Neuronal stem cell (in vitro differentiated cells): ENCODE measurements at regions not wholly inside any gene's neighbourhood (a gene's known extent, or its start where the extent isn't known, plus 50 kb on each side); places are given as distances from the start of the nearest gene placed in this dataset.

Experiments used
- DNase-seq: peaks from one replicate; pipeline ENCODE4 v3.0.0-alpha.2; 2013; ENCODE audit warnings: low spot score
- H2AFZ ChIP-seq: one replicate; pipeline ENCODE4 v1.6.1; 2013; ENCODE audit warnings: mild to moderate bottlenecking, low read length, inconsistent platforms
- H2AK5ac ChIP-seq: 2 replicates; pipeline ENCODE4 v1.6.1; 2013; ENCODE audit warnings: low read depth, mild to moderate bottlenecking, inconsistent platforms, low read length, moderate library complexity, mixed read lengths
- H2BK120ac ChIP-seq: 2 replicates; pipeline ENCODE4 v1.6.1; 2013; ENCODE audit warnings: low read depth, mild to moderate bottlenecking, inconsistent platforms, low read length, moderate library complexity, mixed read lengths
- H2BK12ac ChIP-seq: one replicate; pipeline ENCODE4 v1.6.1; 2013; ENCODE audit warnings: low read length, inconsistent platforms
- H2BK15ac ChIP-seq: 2 replicates; pipeline ENCODE4 v1.6.1; 2013; ENCODE audit warnings: mild to moderate bottlenecking, low read length, inconsistent platforms, mixed read lengths
- H2BK5ac ChIP-seq: one replicate; pipeline ENCODE4 v1.6.1; 2013; ENCODE audit warnings: inconsistent platforms, mild to moderate bottlenecking, low read length, moderate library complexity
- H3K14ac ChIP-seq: one replicate; pipeline ENCODE4 v1.6.1; 2013; ENCODE audit warnings: low read length, inconsistent platforms
- H3K18ac ChIP-seq: 2 replicates; pipeline ENCODE4 v1.6.1; 2013; ENCODE audit warnings: low read length, inconsistent platforms
- H3K23ac ChIP-seq: 2 replicates; pipeline ENCODE4 v1.6.1; 2013; ENCODE audit warnings: low read depth, mild to moderate bottlenecking, mixed read lengths, low read length, inconsistent platforms; ENCODE audit not compliant: poor library complexity
- H3K27ac ChIP-seq: replicated peaks from 3 replicates; pipeline ENCODE4 v1.5.1; 2013; ENCODE audit warnings: low read length, inconsistent platforms
- H3K27me3 ChIP-seq, 3 experiments: 2 replicates each; pipeline ENCODE4 v1.6.1; 2013; ENCODE audit warnings: low read length in 3 of 3, mild to moderate bottlenecking in 2 of 3, inconsistent platforms in 1 of 3, low read depth in 1 of 3, mixed read lengths in 1 of 3, moderate library complexity in 1 of 3; ENCODE audit not compliant: control insufficient read depth in 3 of 3, insufficient read depth in 3 of 3
- H3K36me3 ChIP-seq, 2 donors: replicated peaks in 1 of 2; 2 replicates each; pipeline ENCODE4 v1.6.1; 2013; ENCODE audit warnings: low read length in 2 of 2; ENCODE audit not compliant: control insufficient read depth in 2 of 2, insufficient read depth in 2 of 2
- H3K4ac ChIP-seq: 2 replicates; pipeline ENCODE4 v1.6.1; 2013; ENCODE audit warnings: inconsistent platforms, mild to moderate bottlenecking, low read length, moderate library complexity
- H3K4me1 ChIP-seq, 2 donors: 1 replicate in 1 of 2; 2 replicates in 1 of 2; pipeline ENCODE4 v1.6.1; 2013; ENCODE audit warnings: low read length in 2 of 2, low read depth in 1 of 2; ENCODE audit not compliant: control insufficient read depth in 2 of 2, insufficient read depth in 1 of 2
- H3K4me2 ChIP-seq: one replicate; pipeline ENCODE4 v1.6.1; 2013; ENCODE audit warnings: mild to moderate bottlenecking, low read length, inconsistent platforms; ENCODE audit not compliant: insufficient read depth, poor library complexity, severe bottlenecking
- H3K4me3 ChIP-seq, 2 donors: 2 replicates each; pipeline ENCODE4 v1.5.1; 2013; ENCODE audit warnings: low read length in 2 of 2, mild to moderate bottlenecking in 2 of 2, inconsistent platforms in 1 of 2, moderate library complexity in 1 of 2
- H3K79me1 ChIP-seq: one replicate; pipeline ENCODE4 v1.6.1; 2013; ENCODE audit warnings: low read depth, mild to moderate bottlenecking, inconsistent platforms, low read length, moderate library complexity
- H3K9ac ChIP-seq: one replicate; pipeline ENCODE4 v1.6.1; 2013; ENCODE audit warnings: mild to moderate bottlenecking, low read depth, low read length, inconsistent platforms; ENCODE audit not compliant: poor library complexity
- H3K9me3 ChIP-seq, 2 donors: replicated peaks in 1 of 2; 2 replicates each; pipeline versions ENCODE3 to v1.6.1; 2013; ENCODE audit warnings: low read length in 2 of 2, mild to moderate bottlenecking in 2 of 2, inconsistent platforms in 1 of 2, low read depth in 1 of 2, mixed read lengths in 1 of 2, moderate library complexity in 1 of 2; ENCODE audit not compliant: control insufficient read depth in 2 of 2, insufficient read depth in 1 of 2
- H4K8ac ChIP-seq: one replicate; pipeline ENCODE4 v1.6.1; 2013; ENCODE audit warnings: low read depth, mild to moderate bottlenecking, inconsistent platforms, low read length, moderate library complexity
- H4K91ac ChIP-seq: one replicate; pipeline ENCODE4 v1.6.1; 2013; ENCODE audit warnings: low read length, low read depth, mild to moderate bottlenecking, inconsistent platforms; ENCODE audit not compliant: poor library complexity
- WGBS, 2 donors: extraction: QIAGEN DNeasy Blood & Tissue Kit; methylation state at CpG; one replicate each; pipeline ENCODE4 v1.1.7; 2013; ENCODE audit warnings: missing lambda C conversion rate in 2 of 2, mixed read lengths in 1 of 2; ENCODE audit not compliant: insufficient read length in 2 of 2, insufficient replicate concordance in 1 of 2; ENCODE audit errors: extremely low coverage in 2 of 2; 5-methylcytosine and 5-hydroxymethylcytosine counted together

- no peak overlapping the region for H2BK12ac ChIP-seq
- H3K4me2 ChIP-seq = no peak overlapping the region
- H3K14ac ChIP-seq = no peak overlapping the region
- H3K23ac ChIP-seq = no peak overlapping the region
- H2BK5ac ChIP-seq = no peak overlapping the region
- H3K27me3 ChIP-seq = no peaks in the 10 kb centered on the region
- no peak overlapping the region for H3K9ac ChIP-seq
- peaks cover 7 to 11% of the 10 kb centered on the region in 2 donors for H3K4me1 ChIP-seq
- H4K91ac ChIP-seq = no peak overlapping the region
- H3K27ac ChIP-seq = no peak overlapping the region
- peaks cover 0 to 17% of the 10 kb centered on the region in 2 donors for H3K9me3 ChIP-seq
- no peak for DNase-seq
- H3K18ac ChIP-seq = no peak overlapping the region
- H2AFZ ChIP-seq = peak overlapping the region; percentile 32
- no peak overlapping the region for H3K4ac ChIP-seq
- no peak overlapping the region for H2BK120ac ChIP-seq
- H3K79me1 ChIP-seq = no peaks in the 10 kb centered on the region
- no peak overlapping the region for H2AK5ac ChIP-seq
- no peak overlapping the region for H3K4me3 ChIP-seq
- H2BK15ac ChIP-seq = no peak overlapping the region
- H4K8ac ChIP-seq = no peak overlapping the region
- no peaks in the 10 kb centered on the region for H3K36me3 ChIP-seq
These were observed 275.7 kb downstream of the CSNK1G3 start for GRCh38 chr5:123787635-123788034.

- Histone ChIP-seq H3K79me1 (no peaks in the 10 kb centered on the region), H3K27me3 (no peaks in the 10 kb centered on the region), H3K4me2 (no peak overlapping the region), H3K36me3 (no peaks in the 10 kb centered on the region), H2AK5ac (no peak overlapping the region), H3K4me1 (peaks cover 7 to 11% of the 10 kb centered on the region in 2 donors), H2BK5ac (no peak overlapping the region), H4K91ac (no peak overlapping the region), H3K4me3 (no peak overlapping the region), H2BK15ac (no peak overlapping the region), H3K23ac (no peak overlapping the region), H3K27ac (no peak overlapping the region), H3K14ac (no peak overlapping the region), H2BK120ac (no peak overlapping the region), H3K18ac (no peak overlapping the region), H4K8ac (no peak overlapping the region), H3K9ac (no peak overlapping the region), H2AFZ (no peak overlapping the region), H3K9me3 (peaks cover 0 to 17% of the 10 kb centered on the region in 2 donors), H3K4ac (no peak overlapping the region), H2BK12ac (no peak overlapping the region)
- WGBS, 2 donors = no CpG with 5 or more reads among the region's 1 CpG
- DNase-seq = no peak
These were observed 275.2 kb downstream of the CSNK1G3 start for GRCh38 chr5:123787136-123787535.

GRCh38 chr5:123786411-123786810 is 274.4 kb downstream of the CSNK1G3 start:
- Histone ChIP-seq H4K8ac (no peak overlapping the region), H3K9ac (no peak overlapping the region), H4K91ac (no peak overlapping the region), H2BK15ac (no peak overlapping the region), H3K27me3 (no peaks in the 10 kb centered on the region), H3K4me2 (no peak overlapping the region), H3K4me1 (peaks cover 7 to 11% of the 10 kb centered on the region in 2 donors), H3K9me3 (peaks cover 0 to 17% of the 10 kb centered on the region in 2 donors), H3K79me1 (no peaks in the 10 kb centered on the region), H3K23ac (no peak overlapping the region), H3K18ac (no peak overlapping the region), H3K14ac (no peak overlapping the region), H2BK5ac (no peak overlapping the region), H2BK120ac (no peak overlapping the region), H2AK5ac (no peak overlapping the region), H3K36me3 (no peaks in the 10 kb centered on the region), H2AFZ (no peak overlapping the region), H3K4me3 (no peak overlapping the region), H3K4ac (no peak overlapping the region), H2BK12ac (no peak overlapping the region), H3K27ac (no peak overlapping the region)
- DNase-seq = no peak
- WGBS, 2 donors = no CpG with 5 or more reads among the region's 5 CpGs

GRCh38 chr5:123785162-123786071 is 273.4 kb downstream of the CSNK1G3 start:
- H3K14ac ChIP-seq = no peak overlapping the region

More at GRCh38 chr5:123785162-123786071, 273.4 kb downstream of the CSNK1G3 start:
- no peaks in the 10 kb centered on the region for H3K36me3 ChIP-seq
- H3K23ac ChIP-seq = no peak overlapping the region
- H2AFZ ChIP-seq = peak overlapping the region; percentile 43
- H4K8ac ChIP-seq = no peak overlapping the region
- H3K27ac ChIP-seq = no peak overlapping the region
- peaks cover 7 to 11% of the 10 kb centered on the region in 2 donors for H3K4me1 ChIP-seq
- H3K9me3 ChIP-seq = peaks cover 0 to 17% of the 10 kb centered on the region in 2 donors
- no peak overlapping the region for H2BK12ac ChIP-seq
- H3K4ac ChIP-seq = no peak overlapping the region
- H2AK5ac ChIP-seq = no peak overlapping the region
- H2BK120ac ChIP-seq = no peak overlapping the region
- H4K91ac ChIP-seq = no peak overlapping the region
- H3K4me3 ChIP-seq = no peak overlapping the region
- H3K18ac ChIP-seq = no peak overlapping the region
- H3K4me2 ChIP-seq = no peak overlapping the region
- H3K27me3 ChIP-seq = no peaks in the 10 kb centered on the region
- no CpG with 5 or more reads among the region's 5 CpGs for WGBS, 2 donors
- no peak for DNase-seq
- H2BK15ac ChIP-seq = no peak overlapping the region
- H3K79me1 ChIP-seq = no peaks in the 10 kb centered on the region
- H2BK5ac ChIP-seq = no peak overlapping the region
- no peak overlapping the region for H3K9ac ChIP-seq
